GM21717 (cell line): ENCODE measurements at regions not wholly inside any gene's neighbourhood (a gene's known extent, or its start where the extent isn't known, plus 50 kb on each side); places are given as distances from the start of the nearest gene placed in this dataset.
"Not testable (repeated sequence)": the region's sequence is repeated elsewhere in the genome, so short reads cannot be mapped to it uniquely, and the experiment has no call there.

Experiments
- ATAC-seq: cut with Tn5 transposase; IDR thresholded peaks from one replicate; pipeline ENCODE4 v1.9.1; 2021; ENCODE audit warnings: mild to moderate bottlenecking, moderate library complexity; ENCODE audit not compliant: unreplicated experiment

- no peak for ATAC-seq
These were observed 844.5 kb upstream of the LRFN5 start for GRCh38 chr14:40762177-40762576.

- no peak for ATAC-seq
These were observed 846.0 kb upstream of the LRFN5 start for GRCh38 chr14:40760704-40761103.

GRCh38 chr14:40758076-40758475, 848.6 kb upstream of the LRFN5 start:
- ATAC-seq = no peak

- ATAC-seq = no peak
These were observed 849.2 kb upstream of the LRFN5 start for GRCh38 chr14:40757376-40757950.

- no peak for ATAC-seq
These were observed 873.5 kb upstream of the LRFN5 start for GRCh38 chr14:40733206-40733605.

GRCh38 chr14:40727107-40727506, 879.6 kb upstream of the LRFN5 start:
- ATAC-seq = no peak

- ATAC-seq = no peak
These were observed 893.3 kb upstream of the LRFN5 start for GRCh38 chr14:40713387-40713786.

GRCh38 chr14:40697231-40697630, 909.4 kb upstream of the LRFN5 start:
- ATAC-seq = no peak

- no peak for ATAC-seq
These were observed 912.7 kb upstream of the LRFN5 start for GRCh38 chr14:40694023-40694422.

GRCh38 chr14:40691066-40691465, 915.6 kb upstream of the LRFN5 start:
- ATAC-seq = no peak

GRCh38 chr14:40685764-40686163, 920.9 kb upstream of the LRFN5 start:
- ATAC-seq = no peak

- ATAC-seq = no peak
These were observed 922.3 kb upstream of the LRFN5 start for GRCh38 chr14:40684328-40684727.

- ATAC-seq = no peak
These were observed 924.4 kb upstream of the LRFN5 start for GRCh38 chr14:40682131-40682913.

GRCh38 chr14:40679256-40679655, 927.4 kb upstream of the LRFN5 start:
- ATAC-seq = no peak

- ATAC-seq = not testable (repeated sequence)
These were observed 929.5 kb upstream of the LRFN5 start for GRCh38 chr14:40677206-40677605.

- ATAC-seq = no peak
These were observed 932.2 kb upstream of the LRFN5 start for GRCh38 chr14:40674502-40674901.

- ATAC-seq = no peak
These were observed 950.4 kb upstream of the LRFN5 start for GRCh38 chr14:40656311-40656710.

GRCh38 chr14:40652089-40652691, 954.5 kb upstream of the LRFN5 start:
- ATAC-seq = no peak

GRCh38 chr14:40630471-40630870, 976.2 kb upstream of the LRFN5 start:
- ATAC-seq = no peak

GRCh38 chr14:40629551-40630137, 977.0 kb upstream of the LRFN5 start:
- not testable (repeated sequence) for ATAC-seq

GRCh38 chr14:40629144-40629543, 977.5 kb upstream of the LRFN5 start:
- ATAC-seq = no peak

GRCh38 chr14:40623643-40624042, 983.0 kb upstream of the LRFN5 start:
- ATAC-seq = no peak
